GM12872 (cell line): ENCODE measurements at regions not wholly inside any gene's neighbourhood (a gene's known extent, or its start where the extent isn't known, plus 50 kb on each side); places are given as distances from the start of the nearest gene placed in this dataset.

Experiments used
- CTCF ChIP-seq: IDR thresholded peaks from 3 replicates; pipeline ENCODE4 v1.5.1; 2011; ENCODE audit warnings: low read depth, mild to moderate bottlenecking, low read length, moderate library complexity; ENCODE audit not compliant: insufficient read depth

GRCh38 chr12:111245701-111246476 lies 123.0 kb downstream of the PHETA1 start:
- TF ChIP-seq CTCF = no peak

GRCh38 chr12:111244673-111245072 lies 124.2 kb downstream of the PHETA1 start:
- TF ChIP-seq CTCF = no peak

GRCh38 chr12:111242184-111242583 lies 126.7 kb downstream of the PHETA1 start:
- TF ChIP-seq CTCF = no peak

- no peak for TF ChIP-seq CTCF
Measured at GRCh38 chr12:111240374-111240773, 128.5 kb downstream of the PHETA1 start.

- no peak for TF ChIP-seq CTCF
Measured at GRCh38 chr12:111239235-111239634, 129.7 kb downstream of the PHETA1 start.

- TF ChIP-seq CTCF = no peak
Measured at GRCh38 chr12:111238075-111238734, 130.7 kb downstream of the PHETA1 start.

- no peak for TF ChIP-seq CTCF
Measured at GRCh38 chr12:111233786-111234185, 135.1 kb downstream of the PHETA1 start.
